Loucy (cell line): ENCODE measurements at regions not wholly inside any gene's neighbourhood (a gene's known extent, or its start where the extent isn't known, plus 50 kb on each side); places are given as distances from the start of the nearest gene placed in this dataset.

Experiments
- H2AFZ ChIP-seq: fragments of 200-600 bp; sonication (generic); 2 replicates; pipeline ENCODE4 v1.6.0; 2016; ENCODE audit warnings: antibody characterized with exemption, mild to moderate bottlenecking, low read length, moderate library complexity
- H3F3A ChIP-seq: fragments of 200-600 bp; 2 replicates; pipeline ENCODE4 v1.6.0; 2016; ENCODE audit warnings: antibody characterized with exemption, low read depth, mild to moderate bottlenecking
- H3K27me3 ChIP-seq: fragments of 200-600 bp; sonication (generic); 2 replicates; pipeline ENCODE4 v1.6.1; 2014; ENCODE audit warnings: low read length, mild to moderate bottlenecking; ENCODE audit not compliant: insufficient read depth, poor library complexity, severe bottlenecking
- H3K36me3 ChIP-seq: fragments of 200-600 bp; sonication (generic); 2 replicates; pipeline ENCODE4 v1.6.1; 2016; ENCODE audit warnings: low read length; ENCODE audit not compliant: insufficient read depth
- H3K4me1 ChIP-seq: fragments of 200-600 bp; sonication (generic); 2 replicates; pipeline ENCODE4 v1.5.1; 2014; ENCODE audit warnings: low read length, mild to moderate bottlenecking; ENCODE audit not compliant: insufficient read depth, poor library complexity, severe bottlenecking
- H3K4me2 ChIP-seq: fragments of 200-600 bp; sonication (generic); 2 replicates; pipeline ENCODE4 v1.6.0; 2014; ENCODE audit warnings: antibody characterized with exemption, low read length, low read depth, mild to moderate bottlenecking; ENCODE audit not compliant: poor library complexity, severe bottlenecking
- H3K4me3 ChIP-seq: fragments of 200-600 bp; sonication (generic); 2 replicates; pipeline ENCODE4 v1.5.1; 2014; ENCODE audit warnings: low read length, mild to moderate bottlenecking, mixed read lengths; ENCODE audit not compliant: poor library complexity, severe bottlenecking
- H3K79me2 ChIP-seq: fragments of 200-600 bp; sonication (generic); 2 replicates; pipeline ENCODE4 v1.6.1; 2014; ENCODE audit warnings: low read length; ENCODE audit not compliant: insufficient read depth
- H3K9ac ChIP-seq: fragments of 200-600 bp; sonication (generic); 2 replicates; pipeline ENCODE4 v1.6.0; 2014; ENCODE audit warnings: mild to moderate bottlenecking, low read depth, low read length, moderate library complexity; ENCODE audit not compliant: poor library complexity, severe bottlenecking
- H3K9me2 ChIP-seq: fragments of 200-600 bp; sonication (generic); replicated peaks from 2 replicates; pipeline ENCODE4 v1.6.1; 2016; ENCODE audit warnings: low read depth, low read length, mixed read lengths
- H3K9me3 ChIP-seq: fragments of 200-600 bp; sonication (generic); 2 replicates; pipeline ENCODE4 v1.6.1; 2014; ENCODE audit warnings: mild to moderate bottlenecking, antibody characterized with exemption, low read length, low read depth; ENCODE audit not compliant: insufficient read depth
- H4K20me1 ChIP-seq: fragments of 200-600 bp; sonication (generic); 2 replicates; pipeline ENCODE4 v1.6.0; 2014; ENCODE audit warnings: antibody characterized with exemption, low read length, mild to moderate bottlenecking; ENCODE audit not compliant: insufficient read depth, poor library complexity, severe bottlenecking
- CTCF ChIP-seq: fragments of 200-600 bp; sonication (generic); conservative IDR thresholded peaks from 2 replicates; pipeline ENCODE4 v1.5.1; 2014; ENCODE audit warnings: mild to moderate bottlenecking, antibody characterized with exemption, low read length
- EZH2phosphoT487 ChIP-seq: fragments of 200-600 bp; IDR thresholded peaks from 2 replicates; pipeline ENCODE4 v1.6.1; 2018; ENCODE audit warnings: antibody characterized with exemption, mild to moderate bottlenecking, moderate library complexity, borderline replicate concordance

GRCh38 chr4:22179124-22179874, 230.7 kb upstream of the KCNIP4 start:
- Histone ChIP-seq H4K20me1 (no peaks in the 10 kb centered on the region), H3K4me1 (no peaks in the 10 kb centered on the region), H3K79me2 (no peaks in the 10 kb centered on the region), H3K9me3 (no peaks in the 10 kb centered on the region), H3K36me3 (no peaks in the 10 kb centered on the region), H3K27me3 (no peaks in the 10 kb centered on the region), H3K9ac (no peak overlapping the region), H2AFZ (no peak overlapping the region), H3K4me2 (no peak overlapping the region), H3K9me2 (no peaks in the 10 kb centered on the region), H3F3A (no peaks in the 10 kb centered on the region), H3K4me3 (no peak overlapping the region)
- no peak for TF ChIP-seq CTCF

- no peak overlapping the region for H3K4me3 ChIP-seq
- H3K9me3 ChIP-seq = 0 out of 2 replicates have a peak, but pooled peaks cover 5% of the 10 kb centered on the region
- no peaks in the 10 kb centered on the region for H3F3A ChIP-seq
- H3K27me3 ChIP-seq = no peaks in the 10 kb centered on the region
- no peaks in the 10 kb centered on the region for H4K20me1 ChIP-seq
- H3K4me2 ChIP-seq = no peak overlapping the region
- H3K36me3 ChIP-seq = no peaks in the 10 kb centered on the region
- H3K79me2 ChIP-seq = no peaks in the 10 kb centered on the region
- no peak overlapping the region for H3K9ac ChIP-seq
- no peak overlapping the region for H2AFZ ChIP-seq
- H3K4me1 ChIP-seq = no peaks in the 10 kb centered on the region
- TF ChIP-seq EZH2phosphoT487 (no peak), CTCF (no peak)
- no peaks in the 10 kb centered on the region for H3K9me2 ChIP-seq
These were observed 226.1 kb upstream of the KCNIP4 start for GRCh38 chr4:22174640-22175039.

- Histone ChIP-seq H3F3A (no peaks in the 10 kb centered on the region), H3K4me1 (no peaks in the 10 kb centered on the region), H3K79me2 (no peaks in the 10 kb centered on the region), H3K9ac (no peak overlapping the region), H3K9me2 (no peaks in the 10 kb centered on the region), H3K4me3 (no peak overlapping the region), H3K36me3 (no peaks in the 10 kb centered on the region), H3K27me3 (no peaks in the 10 kb centered on the region), H3K4me2 (no peak overlapping the region), H3K9me3 (0 out of 2 replicates have a peak, but pooled peaks cover 5% of the 10 kb centered on the region), H2AFZ (no peak overlapping the region), H4K20me1 (no peaks in the 10 kb centered on the region)
- TF ChIP-seq EZH2phosphoT487 = no peak
- no peak for TF ChIP-seq CTCF
These were observed 221.8 kb upstream of the KCNIP4 start for GRCh38 chr4:22170353-22170752.
